GM21737 (cell line): ENCODE measurements at regions not wholly inside any gene's neighbourhood (a gene's known extent, or its start where the extent isn't known, plus 50 kb on each side); places are given as distances from the start of the nearest gene placed in this dataset.
"Not testable (repeated sequence)": the region's sequence is repeated elsewhere in the genome, so short reads cannot be mapped to it uniquely, and the experiment has no call there.

ENCODE experiments used
- ATAC-seq: cut with Tn5 transposase; IDR thresholded peaks from one replicate; pipeline ENCODE4 v1.9.1; 2021; ENCODE audit warnings: mild to moderate bottlenecking, moderate library complexity; ENCODE audit not compliant: unreplicated experiment

DNA sequence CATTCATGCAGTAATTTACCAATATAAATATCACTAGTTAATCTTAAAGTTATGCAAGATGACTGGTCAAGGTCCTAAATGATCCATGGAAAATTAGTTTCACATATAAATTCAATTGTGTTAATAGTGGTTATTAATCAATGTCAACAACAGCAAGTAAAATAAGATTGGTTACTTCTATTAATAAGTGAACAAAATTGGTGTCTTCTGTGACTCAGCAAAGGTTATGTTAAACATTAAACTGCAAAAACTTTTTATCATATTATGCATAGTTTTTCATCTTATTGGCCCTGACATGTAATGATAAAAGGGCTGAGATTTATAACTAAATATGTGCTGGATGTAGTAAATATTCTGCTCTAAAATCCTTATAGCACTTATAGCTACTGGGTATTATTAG lies 359.0 kb upstream of the UBE2E3 start:
- no peak for ATAC-seq

DNA sequence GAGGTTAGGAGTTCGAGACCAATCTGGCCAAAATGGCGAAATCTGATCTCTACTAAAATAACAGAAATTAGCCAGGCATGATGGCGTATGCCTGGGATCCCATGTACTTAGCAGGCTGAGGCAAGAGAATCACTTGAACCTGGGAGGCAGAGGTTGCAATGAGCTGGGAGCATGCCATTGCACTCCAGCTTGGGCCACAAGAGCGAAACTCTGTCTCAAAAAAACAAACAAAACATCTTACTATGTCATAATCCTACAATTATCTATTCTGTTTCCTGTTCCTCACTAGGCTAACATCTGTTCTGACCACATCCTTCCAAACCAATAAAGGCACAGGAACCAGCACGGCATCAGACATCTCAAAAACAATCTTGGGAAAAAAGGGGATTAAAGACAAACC lies 361.8 kb upstream of the UBE2E3 start:
- no peak for ATAC-seq

DNA sequence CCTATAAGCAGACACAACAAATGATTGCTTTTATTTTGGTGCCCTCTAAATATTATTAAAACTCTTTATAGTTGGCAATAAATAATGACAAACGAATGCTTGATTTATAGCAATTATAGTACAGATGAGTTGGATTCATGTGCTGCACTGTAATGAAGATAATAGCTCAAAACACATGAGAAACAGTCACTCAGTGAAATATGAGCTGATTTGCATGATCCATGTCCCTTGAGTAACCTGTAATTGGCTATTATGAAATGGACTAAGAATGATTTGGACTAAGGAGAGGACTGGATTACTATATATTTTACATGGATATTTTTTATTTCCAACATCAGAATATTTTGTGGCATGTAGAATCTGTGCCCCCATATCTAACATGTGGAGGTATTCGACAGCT lies 365.6 kb upstream of the UBE2E3 start:
- no peak for ATAC-seq

DNA sequence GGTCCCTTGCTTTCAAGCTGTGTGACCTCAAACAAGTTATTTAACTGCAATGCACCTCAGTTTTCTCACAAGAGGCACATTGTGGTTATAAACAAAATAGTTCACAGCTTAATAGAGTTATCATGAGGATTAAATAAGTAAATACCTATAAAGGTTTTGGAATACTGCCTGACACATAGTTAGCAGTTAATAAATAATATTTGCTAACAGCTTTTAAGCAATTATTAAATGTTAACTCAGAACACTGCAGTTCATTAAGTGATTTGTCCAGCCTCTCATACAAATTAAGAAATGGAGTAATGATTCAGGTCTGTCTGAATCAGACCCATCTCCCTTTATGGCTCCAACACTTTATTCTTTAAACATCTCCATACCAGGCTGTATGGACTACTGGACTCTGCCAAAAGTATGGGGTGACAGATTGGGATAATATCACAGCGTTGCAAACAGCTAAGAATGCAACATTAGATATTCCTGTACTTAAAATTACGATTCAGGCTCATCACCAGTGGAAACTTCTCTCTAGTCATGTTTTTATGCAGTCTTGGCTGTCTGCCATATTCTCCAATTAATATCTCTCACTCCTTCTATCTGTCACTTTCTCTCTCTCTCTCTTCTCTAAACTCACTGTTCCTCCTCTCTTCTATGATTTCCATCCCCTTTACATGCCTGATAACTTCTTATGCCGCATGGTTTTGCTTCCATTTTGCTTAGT lies 370.6 kb upstream of the UBE2E3 start:
- no peak for ATAC-seq

DNA sequence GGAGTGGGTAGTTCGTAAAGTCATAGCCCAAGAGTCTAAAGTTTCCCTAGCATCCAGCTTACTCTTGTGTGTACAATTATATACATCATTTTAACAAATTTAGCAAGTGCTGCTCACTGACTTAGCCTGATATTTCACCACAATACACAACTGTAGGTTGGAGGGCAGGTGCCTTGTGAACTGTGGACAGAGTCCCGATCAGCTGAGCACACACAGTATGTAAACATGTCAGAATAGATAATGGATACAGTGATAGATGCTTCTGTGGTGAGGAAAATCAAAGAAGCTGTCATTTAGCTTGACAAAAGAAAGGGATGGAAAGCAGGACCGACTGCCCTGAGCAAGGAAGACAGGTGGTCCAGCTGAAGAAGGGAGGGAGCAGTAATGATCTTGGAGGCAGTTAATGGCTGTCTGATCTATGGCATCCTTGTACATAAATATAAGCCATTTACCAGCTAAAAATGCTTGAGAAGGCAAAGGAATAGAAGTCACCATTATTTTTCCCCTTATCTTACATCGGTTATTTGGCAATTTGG lies 372.8 kb upstream of the UBE2E3 start:
- no peak for ATAC-seq

DNA sequence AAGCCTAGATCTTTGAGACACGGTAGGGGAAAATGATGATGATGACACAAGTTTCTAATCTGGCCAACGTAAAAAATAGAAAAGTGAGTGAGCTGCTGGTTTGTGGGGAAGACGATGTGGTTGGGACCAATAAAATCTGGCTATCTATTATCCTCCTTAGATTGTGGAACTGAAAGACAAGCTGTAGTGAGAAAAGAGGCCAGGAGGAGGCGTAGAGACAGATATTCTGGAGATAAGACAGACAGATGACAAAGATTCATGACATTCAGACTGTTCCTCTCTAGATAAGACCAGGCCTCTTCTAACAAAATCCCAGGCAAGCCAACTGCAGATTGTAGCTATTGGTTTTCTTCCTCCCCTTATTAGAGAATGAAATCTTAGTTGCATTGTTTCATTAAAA lies 376.3 kb upstream of the UBE2E3 start:
- no peak for ATAC-seq

DNA sequence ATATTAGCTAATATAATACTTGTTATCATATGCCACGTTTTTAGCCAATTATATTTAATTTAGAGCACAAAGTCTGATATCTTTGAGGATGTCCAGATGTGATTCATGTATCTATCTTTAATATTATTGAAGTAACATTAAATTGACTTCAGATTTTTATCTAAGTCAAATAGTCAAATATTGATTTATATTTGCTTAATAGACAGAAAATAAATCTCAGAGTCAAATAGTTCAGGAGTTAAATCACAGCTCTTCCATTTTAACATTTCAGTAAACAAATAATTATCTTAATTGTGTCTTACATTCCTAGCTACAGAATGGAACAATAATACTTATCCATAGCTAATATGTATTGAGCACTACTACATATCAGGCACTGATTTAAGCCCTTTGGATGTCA lies 379.4 kb upstream of the UBE2E3 start:
- no peak for ATAC-seq

DNA sequence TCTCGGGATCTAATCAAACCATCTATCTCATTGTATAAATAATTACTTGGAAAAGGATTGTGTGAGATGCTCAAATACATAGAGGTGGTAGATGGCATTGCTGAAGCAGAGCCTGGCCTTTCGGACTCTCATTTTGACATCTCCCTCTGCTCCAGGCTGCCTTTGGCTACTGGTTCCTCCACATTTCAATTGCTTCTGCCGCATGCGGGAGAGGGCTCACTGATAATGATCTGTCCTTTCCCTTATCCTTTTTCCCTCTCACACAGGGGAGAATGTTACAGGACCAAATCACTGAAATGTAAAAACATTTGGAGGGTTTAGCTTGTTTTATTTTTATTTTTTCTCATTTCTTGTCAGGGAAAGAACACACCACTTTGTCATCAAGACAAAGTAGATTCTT lies 380.6 kb upstream of the UBE2E3 start:
- no peak for ATAC-seq

DNA sequence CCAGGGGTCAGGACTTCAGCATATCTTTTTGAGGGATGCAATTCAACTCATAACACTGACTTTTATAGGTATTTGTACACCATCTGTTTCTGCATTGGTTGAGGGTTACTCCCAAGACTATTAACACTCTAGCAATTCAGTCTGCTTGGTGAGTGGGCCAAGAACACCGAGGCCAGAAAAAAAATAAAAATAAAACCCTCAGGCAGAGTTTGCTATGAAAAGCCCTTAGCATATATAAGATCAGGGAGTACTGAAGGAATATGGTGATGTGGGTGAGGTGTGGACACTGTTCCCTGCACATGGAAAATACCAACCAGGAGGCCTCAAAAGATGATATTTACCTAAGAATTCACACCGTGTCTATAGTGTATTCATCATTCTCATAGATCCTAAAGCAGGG lies 383.2 kb upstream of the UBE2E3 start:
- ATAC-seq: no peak

DNA sequence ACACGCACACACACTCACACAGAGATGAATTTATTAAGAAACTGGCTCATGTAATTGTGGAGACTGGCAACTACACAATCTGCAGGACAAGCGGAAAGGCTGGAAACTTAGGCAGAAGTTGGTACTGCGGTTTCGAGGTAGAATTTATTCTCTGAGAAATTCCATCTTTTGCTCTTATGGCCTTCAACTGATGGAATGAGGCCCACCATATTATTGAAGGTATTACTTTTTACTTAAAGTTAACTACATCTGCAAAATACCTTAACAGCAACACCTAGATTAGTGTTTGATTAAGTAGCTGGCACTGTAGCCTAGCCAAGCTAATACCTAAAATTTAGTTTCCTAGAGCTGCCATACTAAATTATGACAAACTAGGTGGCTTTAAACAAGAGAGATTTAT lies 384.0 kb upstream of the UBE2E3 start:
- ATAC-seq: no peak

DNA sequence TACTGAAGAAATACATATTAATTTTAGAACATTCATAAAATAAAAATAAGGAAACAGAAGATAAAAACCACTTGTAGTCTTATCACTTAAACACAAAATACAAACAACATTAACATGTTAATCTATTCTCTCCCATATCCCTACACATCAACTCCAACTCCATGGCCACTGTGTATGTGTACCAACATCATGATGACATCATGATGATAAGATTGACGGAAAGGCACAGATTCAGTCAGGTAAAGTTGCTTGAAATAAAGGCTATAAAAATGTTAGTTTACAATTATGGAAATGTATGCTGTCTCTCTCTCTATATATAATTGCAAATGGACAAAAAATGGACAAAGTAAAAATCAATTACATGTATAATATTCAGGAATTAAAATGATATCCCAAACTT lies 388.5 kb upstream of the UBE2E3 start:
- ATAC-seq: no peak

DNA sequence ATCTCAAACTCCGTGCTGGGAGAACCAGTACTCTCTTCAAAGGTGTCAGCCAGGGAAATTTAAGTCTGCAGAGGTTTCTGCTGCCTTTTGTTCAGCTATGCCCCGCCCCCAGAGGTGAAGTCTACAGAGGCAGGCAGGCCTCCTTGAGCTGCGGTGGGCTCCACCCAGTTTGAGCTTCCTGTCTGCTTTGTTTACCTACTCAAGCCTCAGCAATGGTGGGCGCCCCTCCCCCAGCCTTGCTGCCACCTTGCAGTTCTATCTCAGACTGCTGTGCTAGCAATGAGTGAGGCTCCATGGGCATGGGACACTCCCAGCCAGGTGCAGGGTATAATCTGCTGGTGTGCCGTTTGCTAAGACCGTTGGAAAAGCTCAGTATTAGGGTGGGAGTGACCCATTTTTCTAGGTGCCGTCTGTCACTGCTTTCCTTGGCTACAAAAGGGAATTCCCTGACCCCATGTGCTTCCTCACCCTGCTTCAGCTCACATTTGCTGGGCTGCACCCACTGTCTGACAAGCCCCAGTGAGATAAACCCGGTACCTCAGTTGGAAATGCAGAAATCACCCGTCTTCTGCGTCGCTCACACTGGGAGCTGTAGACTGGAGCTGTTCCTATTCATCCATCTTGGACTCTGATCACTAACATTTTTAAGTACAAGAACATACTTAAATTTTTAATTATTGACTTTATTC lies 389.2 kb upstream of the UBE2E3 start:
- ATAC-seq: not testable (repeated sequence)

DNA sequence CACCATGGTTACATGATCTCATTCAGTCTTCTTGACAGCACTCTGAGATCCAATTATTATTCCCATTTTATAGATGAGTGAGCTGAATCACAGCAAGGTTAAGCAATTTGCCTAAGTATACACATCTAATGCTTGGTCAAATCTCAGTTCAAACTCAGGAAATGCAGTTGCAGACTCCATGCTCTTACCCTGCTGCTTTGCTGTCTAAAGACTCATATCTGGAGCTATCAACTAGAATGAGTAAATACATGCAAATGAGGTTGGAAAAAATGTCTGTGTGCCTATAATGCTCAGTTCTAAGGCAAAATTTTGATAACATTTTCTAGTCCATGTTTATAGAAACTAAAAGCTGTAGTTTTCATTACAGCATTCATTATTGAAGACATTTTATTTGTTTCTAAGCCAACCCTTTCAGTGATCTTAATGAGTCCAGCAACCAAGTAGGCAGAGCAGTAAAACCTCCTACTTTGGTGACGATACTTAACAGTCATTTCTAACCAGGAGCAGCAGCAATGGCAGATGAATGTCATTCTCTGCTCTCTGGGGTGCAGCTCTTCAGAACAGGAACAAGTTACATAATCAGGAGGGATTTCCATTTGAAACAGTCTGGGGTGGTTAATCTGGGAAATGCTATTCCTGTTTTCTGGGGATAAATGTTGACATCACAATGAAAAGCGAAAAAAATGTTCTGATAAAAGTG lies 396.8 kb upstream of the UBE2E3 start:
- no peak for ATAC-seq

DNA sequence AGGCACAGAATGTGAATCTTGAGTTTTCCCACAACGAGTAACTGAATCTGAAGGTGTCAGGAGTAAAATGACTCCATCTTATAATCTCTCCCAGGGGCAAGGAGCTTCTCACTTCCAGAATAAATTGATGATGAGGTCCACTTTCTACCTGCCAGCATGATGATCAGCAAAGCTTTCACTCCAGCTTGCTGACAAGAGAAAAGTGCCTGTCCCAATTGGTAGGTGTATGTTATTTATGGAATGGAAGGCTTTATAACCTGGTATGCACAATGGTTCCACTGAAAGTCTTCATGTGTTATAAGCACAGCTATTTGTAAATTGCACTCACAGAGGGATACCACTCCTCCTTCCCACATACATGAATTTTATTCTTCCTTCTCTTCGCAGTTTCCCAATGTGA lies 401.0 kb upstream of the UBE2E3 start:
- no peak for ATAC-seq

DNA sequence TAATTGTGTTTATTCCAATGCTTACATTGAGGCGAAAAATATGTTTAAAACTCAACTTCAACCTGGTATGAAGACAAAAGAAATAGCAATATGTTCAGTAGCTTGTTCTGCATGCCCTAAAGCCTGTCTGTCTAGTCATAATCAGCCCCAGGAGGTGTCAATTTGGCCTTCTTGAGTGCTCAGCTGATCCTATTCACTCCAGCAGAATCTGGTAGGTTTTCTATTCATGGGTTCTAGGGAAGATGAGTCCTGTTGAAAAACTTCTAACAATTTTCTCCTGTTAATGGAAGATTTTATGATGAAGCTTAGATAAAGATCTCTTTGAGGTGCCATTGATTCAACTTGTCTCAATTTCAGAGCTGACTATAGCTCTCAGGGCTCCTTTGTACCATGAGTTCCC lies 402.0 kb upstream of the UBE2E3 start:
- no peak for ATAC-seq

DNA sequence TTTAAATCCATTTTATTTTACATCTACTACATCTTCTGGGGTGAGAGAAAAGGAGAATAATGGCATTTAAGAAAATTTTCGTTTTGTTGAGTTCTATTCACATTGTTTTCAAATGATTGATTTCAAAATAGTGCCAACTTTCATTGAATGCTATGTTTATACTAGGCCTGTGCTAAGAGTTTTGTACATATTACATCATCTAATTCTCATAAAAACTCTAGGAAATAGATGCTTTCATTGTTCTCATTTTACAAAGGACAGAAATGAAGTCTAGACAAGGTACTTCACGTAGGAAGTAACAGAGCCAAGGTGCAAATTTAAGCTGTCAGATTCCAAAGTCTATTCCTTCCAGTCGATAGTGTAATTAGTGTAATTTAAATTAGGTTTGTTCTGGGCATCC lies 402.8 kb upstream of the UBE2E3 start:
- ATAC-seq: no peak

DNA sequence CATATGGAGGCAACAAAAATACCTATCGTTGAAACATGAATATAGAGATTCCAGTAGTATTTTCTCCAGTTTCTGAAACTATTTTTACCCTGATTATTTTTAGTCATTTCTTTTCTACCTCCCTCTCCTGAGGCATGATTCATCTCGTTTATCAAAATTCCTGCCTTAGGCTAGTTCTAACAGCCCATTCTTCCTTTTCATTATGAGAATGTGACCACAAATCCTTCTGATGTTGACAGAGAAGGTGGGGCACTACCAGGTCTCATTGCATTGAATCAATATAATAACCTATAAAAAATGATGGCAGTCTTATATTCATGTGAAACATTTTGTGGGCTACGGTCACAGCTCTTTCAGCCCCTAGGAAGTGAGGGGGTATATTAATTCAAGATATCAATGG lies 406.5 kb upstream of the UBE2E3 start:
- no peak for ATAC-seq

DNA sequence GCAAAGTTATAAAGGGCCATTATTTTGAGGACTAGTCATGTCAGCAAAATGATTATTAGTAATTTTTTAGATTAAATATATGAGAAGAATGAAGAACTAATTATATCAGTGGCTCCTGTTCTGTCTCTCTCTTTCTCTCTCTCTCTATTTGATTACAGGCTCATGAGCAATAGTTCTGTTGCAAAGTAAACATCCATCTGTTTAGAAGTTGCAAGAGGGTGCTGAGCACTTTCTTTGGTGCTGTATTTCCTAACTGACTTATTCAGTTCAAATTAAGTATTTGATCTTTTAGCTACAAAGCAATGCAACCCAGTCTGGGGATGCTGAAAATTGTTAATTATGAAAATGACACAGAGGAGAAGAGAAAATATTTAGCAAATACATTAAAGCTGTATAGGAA lies 408.1 kb upstream of the UBE2E3 start:
- no peak for ATAC-seq

DNA sequence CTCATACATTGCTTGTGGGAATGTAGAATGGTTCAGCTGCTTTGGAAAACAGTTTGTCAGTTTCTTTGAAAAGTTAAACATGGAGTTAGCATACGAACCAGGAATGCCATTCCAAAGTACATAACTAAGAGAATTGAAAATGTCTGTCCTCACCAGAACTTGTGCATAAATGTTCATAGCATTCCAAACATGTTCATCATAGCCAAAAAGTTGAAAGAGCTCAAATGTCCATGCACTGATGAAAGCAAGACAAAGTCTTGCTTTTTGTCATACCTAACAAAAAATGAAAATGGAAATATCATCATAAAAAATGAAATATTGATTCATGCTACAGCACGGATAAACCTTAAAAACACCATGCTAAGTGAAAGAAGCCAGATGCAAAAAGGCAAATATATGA lies 408.8 kb upstream of the UBE2E3 start:
- no peak for ATAC-seq

DNA sequence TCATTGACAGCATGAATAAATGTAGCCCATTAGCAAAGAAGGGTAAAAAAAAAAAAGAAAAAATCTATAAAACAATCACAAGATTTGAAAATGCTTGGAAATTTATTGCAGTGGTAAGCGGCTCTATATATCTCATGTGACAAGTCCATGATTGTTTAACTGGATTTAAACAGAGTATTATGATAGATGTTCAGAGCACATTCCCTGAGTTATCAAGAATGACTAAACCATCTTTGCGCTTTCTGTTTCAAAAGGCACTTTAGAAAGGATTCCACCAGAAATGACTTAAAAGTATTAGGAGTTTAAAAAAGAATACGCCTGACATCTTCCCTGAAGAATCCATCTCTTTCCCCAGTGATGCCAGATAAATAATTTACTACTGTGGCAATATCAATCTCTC lies 409.5 kb upstream of the UBE2E3 start:
- no peak for ATAC-seq

DNA sequence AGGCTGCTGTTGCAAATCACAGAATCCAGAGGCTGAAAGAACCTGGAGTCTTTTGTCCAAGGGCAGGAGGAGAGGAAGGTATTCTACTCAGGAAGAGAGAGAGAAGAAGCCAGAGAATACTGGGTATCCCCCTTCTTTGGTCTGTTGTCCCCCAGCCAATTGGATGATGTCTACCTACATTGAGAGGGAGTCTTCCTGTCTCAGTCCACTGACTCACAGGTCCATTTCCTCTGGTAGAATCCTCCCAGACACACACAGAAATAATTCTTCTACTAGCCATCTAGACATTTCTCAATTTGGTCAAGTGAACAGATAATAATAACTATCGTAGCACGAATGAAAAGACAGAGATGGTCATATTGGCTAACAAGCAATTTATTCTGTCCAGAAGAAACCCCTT lies 416.4 kb upstream of the UBE2E3 start:
- ATAC-seq: no peak

DNA sequence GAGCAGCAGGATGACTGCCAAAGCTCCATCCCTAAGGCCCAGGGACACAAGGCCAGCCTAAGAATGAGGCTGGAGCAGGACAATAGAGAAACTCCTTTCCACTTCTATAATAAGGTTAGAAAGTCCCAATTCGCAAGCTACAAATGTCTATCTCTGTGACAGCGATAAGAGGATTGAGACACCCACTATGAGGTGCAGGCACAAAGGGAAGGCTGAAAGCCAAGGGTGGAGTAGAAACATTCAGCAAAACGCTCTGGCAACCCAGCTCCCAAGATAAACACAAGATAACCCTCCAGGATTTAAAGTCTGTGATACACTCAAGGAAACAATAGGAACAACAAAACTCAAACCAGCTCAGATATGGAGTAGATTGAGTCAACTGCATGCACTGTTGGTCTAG lies 418.0 kb upstream of the UBE2E3 start:
- ATAC-seq: no peak
